Erythroblast (primary cell): ENCODE measurements at regions not wholly inside any gene's neighbourhood (a gene's known extent, or its start where the extent isn't known, plus 50 kb on each side); places are given as distances from the start of the nearest gene placed in this dataset.

Experiments
- GATA1 ChIP-seq: IDR thresholded peaks from 2 replicates; pipeline ENCODE4 v1.6.1; 2011; ENCODE audit warnings: low read depth, mild to moderate bottlenecking, control low read depth, low read length, moderate library complexity
- POLR2A ChIP-seq: IDR thresholded peaks from 2 replicates; pipeline ENCODE4 v1.6.1; 2011; ENCODE audit warnings: mild to moderate bottlenecking, low read length

DNA sequence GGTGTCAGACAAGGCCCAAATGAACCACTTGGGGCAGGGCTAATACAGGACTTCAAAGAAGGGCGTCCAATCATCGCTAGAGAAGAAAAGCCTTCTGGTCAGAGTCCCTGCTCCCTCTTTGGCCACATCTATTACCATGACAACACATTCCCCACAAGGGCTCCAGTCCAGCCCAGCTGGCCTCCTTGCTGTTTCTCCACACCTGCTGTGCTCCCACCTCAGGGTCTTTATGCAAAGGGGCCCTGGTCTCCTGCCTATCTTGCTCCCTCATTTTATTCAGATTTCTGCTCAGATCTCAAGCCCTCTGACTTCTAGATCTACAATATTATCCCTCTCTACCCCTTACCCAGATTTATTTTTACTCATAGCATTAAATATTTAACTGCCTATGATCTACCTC is 58.0 kb upstream of the KIRREL3 start:
- TF ChIP-seq POLR2A = no peak
- TF ChIP-seq GATA1 = no peak
